ENCODE measurements at regions not wholly inside any gene's neighbourhood (a gene's known extent, or its start where the extent isn't known, plus 50 kb on each side); places are given as distances from the start of the nearest gene placed in this dataset.
"Not testable (repeated sequence)": the region's sequence is repeated elsewhere in the genome, so short reads cannot be mapped to it uniquely, and the experiment has no call there.

GRCh38 chr11:69950120-69950519 is 128.0 kb upstream of the ANO1 start:
- no peak for DNase-seq (ENCODE audit: low read depth)

GRCh38 chr11:69950621-69951020 is 127.5 kb upstream of the ANO1 start:
- DNase-seq (ENCODE audit: low read depth) = no peak

GRCh38 chr11:69951821-69952220 is 126.3 kb upstream of the ANO1 start:
- no peak for DNase-seq (ENCODE audit: low read depth)

DNA sequence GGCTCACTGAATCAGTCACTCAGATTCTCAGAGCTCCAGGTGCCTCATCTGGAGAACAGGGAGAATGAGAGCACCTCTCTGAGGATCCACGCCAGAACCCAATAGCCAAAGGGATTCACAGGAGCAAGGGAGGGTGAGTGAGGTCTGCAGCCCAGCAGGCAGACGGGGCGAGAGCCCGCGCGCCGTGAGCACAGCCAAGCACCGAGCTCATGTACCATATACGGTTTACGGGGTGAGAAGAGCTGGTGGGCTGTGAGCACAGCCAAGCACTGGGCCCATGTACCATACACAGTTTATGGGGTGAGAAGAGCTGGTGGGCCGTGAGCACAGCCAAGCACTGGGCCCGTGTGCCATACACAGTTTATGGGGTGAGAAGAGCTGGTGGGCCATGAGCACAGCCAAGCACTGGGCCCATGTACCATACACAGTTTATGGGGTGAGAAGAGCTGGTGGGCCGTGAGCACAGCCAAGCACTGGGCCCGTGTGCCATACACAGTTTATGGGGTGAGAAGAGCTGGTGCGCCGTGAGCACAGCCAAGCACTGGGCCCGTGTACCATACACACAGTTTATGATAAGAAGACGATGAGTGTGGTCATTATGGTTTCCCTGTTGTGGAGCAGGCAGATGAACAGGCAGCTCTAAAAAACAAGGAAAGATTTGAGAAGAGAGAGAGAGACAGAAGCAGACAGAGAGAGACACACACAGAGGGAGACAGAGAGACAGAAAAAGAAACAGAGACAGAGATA is 125.7 kb upstream of the ANO1 start:
- not testable (repeated sequence) for DNase-seq (ENCODE audit: low read depth)

DNA sequence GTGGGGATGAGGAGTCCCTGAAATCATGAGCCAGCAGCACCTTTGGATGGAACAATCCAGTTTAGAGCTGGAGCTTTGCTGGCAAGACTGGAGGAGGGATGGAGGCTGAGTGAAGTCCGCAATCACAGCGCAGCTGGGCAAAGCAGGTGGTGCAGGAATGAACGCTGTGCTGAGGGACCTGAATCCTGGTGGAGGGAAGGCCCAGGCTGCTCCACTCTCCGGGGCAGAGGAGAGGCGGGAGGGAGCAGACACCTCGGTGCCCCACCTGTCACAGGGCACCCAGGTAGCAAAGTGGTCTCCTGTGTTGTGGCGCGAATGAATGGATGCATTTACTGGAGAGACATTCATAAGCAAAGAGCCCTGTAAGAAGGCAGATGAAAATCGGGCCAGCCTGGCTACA is 124.8 kb upstream of the ANO1 start:
- DNase-seq (ENCODE audit: low read depth) = no peak

- DNase-seq (ENCODE audit: low read depth) = no peak
These were observed 123.4 kb upstream of the ANO1 start for GRCh38 chr11:69954756-69955155.

GRCh38 chr11:69956669-69957190 is 121.4 kb upstream of the ANO1 start:
- DNase-seq (ENCODE audit: low read depth) = no peak

GRCh38 chr11:69957849-69958248 is 120.3 kb upstream of the ANO1 start:
- DNase-seq (ENCODE audit: low read depth) = no peak

GRCh38 chr11:69958308-69958707 is 119.8 kb upstream of the ANO1 start:
- no peak for DNase-seq (ENCODE audit: low read depth)

DNA sequence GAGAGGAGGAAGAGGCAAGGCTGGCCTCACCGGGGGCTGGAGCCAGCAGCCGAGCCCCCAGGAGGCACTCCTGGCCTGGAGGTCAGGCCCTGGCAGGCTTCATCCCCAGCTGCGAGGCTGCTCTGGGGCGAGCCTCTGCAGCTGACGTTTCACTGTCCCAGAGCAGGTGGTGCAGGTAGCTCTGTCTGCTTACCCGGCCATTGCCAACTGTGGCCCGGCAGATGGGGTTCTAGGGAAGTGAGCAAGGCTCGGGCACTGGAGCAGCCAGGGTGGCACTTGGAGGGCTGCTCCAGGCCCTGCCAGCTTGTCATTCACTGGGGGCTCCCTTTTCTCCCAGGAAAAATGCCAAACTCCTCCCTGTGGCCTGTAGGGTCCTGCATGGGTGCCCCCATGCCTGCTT is 118.7 kb upstream of the ANO1 start:
- no peak for DNase-seq (ENCODE audit: low read depth)

DNA sequence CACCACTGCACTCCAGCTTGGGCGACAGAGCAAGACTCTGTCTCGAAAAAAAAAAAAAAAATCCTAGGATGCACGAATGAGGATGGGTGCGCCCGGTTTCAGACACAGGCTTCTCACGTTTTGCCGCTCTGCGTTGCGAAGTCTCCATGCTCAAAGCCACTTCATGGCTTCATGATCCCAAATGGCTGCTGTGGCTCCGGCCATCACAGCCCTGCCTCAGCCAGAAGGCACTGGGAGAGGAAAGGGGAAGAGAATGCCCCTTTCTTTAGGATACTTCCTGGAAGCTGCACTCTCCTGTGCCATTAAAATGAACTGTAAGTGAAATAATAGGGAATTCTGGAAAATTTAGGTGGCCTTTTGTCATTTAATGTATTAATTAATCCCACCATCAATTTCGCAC is 116.4 kb upstream of the ANO1 start:
- no peak for DNase-seq (ENCODE audit: low read depth)

GRCh38 chr11:69962152-69962551 is 116.0 kb upstream of the ANO1 start:
- DNase-seq (ENCODE audit: low read depth) = no peak

- no peak for DNase-seq (ENCODE audit: low read depth)
These were observed 114.4 kb upstream of the ANO1 start for GRCh38 chr11:69963533-69964246.

- DNase-seq (ENCODE audit: low read depth) = no peak
These were observed 113.9 kb upstream of the ANO1 start for GRCh38 chr11:69964247-69964643.

DNA sequence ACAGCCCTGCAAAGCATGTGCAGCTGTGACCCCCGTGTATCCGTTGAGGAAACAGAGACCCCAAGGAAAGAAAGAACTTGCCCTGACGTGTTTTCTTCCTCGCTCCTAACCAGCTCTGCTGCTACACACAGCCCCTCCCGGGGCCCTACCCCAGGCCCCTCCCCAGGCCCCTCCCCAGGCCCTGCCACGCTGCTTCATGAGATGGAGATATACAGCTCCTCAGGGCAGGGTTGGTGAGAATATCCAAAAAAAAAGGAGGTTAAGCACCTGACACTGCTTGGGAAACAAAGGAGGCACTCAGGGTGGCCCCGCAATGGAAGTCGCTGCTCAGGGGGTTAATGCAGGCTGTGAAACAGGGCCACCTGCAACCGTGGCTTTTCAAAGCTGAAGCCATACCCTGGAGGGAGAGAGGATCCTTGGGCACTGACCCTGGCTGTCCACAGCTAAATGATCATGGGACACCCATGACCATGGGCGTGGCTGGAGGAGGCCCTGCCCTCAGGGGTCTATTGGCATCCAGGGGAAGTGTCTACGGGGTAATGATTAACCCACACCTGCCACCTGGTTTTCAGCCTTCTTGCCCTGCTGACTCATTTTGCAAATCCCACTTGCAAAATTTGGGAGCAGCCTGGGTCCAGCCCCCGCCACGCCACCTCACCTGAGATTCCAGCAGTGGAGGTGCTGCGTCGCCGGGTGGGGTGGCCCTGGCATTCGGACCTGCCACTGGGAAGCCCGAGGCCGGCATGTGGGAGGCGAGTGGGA is 112.1 kb upstream of the ANO1 start:
- no peak for DNase-seq (ENCODE audit: low read depth)

GRCh38 chr11:69966583-69966835 is 111.6 kb upstream of the ANO1 start:
- DNase-seq (ENCODE audit: low read depth) = no peak

DNA sequence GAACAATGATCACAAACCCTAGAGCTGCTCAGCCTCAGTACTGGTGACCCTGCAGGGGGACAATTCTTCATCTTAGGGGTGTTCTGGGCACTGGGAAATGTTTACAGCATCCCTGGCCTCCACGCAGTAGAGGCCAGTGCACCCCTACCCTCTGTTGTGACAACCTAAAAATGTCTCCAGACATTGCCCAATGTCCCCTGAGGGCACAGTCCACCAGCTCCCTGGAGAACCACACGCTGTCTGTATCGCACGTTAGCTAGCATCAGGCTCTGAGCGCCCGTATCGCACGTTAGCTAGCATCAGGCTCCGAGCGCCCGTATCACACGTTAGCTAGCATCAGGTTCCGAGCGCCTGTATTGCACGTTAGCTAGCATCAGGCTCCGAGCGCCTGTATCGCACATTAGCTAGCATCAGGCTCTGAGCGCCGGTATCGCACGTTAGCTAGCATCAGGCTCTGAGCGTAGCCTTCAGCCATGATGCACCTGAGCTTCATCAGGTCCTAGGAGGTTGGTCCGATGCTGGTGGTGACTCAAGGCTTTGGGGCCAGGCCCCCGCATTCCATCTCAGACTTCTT is 111.1 kb upstream of the ANO1 start:
- no peak for DNase-seq (ENCODE audit: low read depth)

- no peak for DNase-seq (ENCODE audit: low read depth)
These were observed 110.6 kb upstream of the ANO1 start for GRCh38 chr11:69967484-69967883.

DNA sequence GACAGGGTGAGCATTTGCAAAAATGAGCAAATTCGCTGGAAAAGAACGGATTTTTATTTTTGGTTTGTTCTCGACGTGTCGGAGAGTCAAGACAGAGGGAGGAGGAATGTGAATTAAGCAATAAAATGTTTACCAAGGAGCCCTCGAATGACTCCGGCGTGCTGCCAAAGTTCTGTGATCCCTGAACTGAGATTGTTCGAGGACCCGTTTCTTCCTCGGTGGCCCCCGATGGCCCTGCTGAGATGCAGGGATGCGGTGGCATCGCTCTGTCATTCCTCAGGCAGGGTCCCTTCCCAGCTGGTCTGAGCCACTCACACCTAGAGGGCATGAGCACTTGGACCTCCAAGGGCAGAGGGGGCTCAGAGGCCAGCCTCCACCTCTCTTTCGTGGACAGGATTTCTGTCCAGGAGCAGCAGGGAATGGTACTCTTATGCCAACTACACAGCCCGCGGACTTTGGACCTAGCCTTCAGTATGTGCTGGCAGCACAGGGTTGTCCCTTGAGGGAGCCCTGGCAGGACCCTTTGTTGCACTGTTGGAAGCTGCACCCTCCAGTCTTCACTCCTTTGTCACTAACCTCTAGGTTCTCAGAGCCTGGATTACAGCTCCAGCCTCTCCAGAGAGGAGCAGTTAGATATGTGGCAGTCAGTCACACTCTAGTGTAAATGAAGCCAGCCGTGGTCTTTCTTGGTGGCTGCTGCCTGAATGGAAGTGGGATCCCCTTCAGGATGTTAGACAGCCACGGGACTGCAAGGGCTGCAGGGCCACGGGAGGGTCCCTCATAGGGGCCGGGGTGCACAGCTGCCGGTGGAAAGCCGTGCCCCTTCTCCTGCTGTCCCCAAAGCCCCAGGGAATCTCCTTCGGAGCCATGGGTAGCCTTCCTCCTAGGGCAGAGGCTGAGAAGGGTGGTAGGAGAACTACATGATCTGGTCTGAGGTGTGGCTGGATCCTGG is 109.4 kb upstream of the ANO1 start:
- no peak for DNase-seq (ENCODE audit: low read depth)

GRCh38 chr11:69969890-69970784 is 108.0 kb upstream of the ANO1 start:
- DNase-seq (ENCODE audit: low read depth) = no peak

Data from T follicular helper cell (primary cell).